ENCODE measurements at regions not wholly inside any gene's neighbourhood (a gene's known extent, or its start where the extent isn't known, plus 50 kb on each side); places are given as distances from the start of the nearest gene placed in this dataset.

DNA sequence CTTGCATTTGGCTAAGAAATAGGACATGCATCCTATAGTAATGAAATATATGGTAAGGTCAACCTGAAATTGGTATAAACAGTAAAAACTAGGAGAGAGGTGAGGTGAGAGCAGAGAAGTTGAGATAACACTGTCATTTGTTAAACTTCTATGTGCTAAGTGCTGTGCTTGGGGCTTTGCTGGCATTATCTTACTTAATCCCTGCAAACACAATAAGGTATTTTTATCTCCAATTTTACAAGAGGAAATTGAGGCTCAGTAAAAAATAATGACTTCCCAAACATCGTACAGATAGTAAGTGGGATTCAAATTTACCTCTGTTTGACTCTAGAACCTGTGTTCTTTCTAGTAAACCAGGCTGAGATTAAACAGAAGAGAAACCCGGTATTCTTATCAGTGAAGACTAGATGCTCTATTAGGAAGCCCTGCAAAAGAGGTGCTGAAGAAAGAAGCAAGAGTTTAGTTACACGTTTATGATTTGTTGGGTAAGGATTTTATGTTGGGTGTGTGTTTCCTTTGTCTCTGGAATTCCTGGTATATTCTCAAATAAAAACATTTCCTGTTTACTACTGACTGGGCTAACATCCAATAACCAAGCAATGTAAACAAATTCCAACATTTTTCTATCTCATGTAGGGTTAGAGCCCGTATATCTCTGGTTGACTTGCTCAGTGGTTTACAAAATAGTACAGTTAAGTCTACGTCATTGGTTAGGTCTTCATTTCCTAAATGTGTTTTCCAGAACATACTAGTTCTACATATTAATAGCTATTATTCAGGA is 137.3 kb upstream of the FNDC3A start:
- peaks cover 7% of the 10 kb centered on the region for H3K36me3 Mint-ChIP-seq
- CTCF ChIA-PET = no interaction called here
- ATAC-seq = no peak

DNA sequence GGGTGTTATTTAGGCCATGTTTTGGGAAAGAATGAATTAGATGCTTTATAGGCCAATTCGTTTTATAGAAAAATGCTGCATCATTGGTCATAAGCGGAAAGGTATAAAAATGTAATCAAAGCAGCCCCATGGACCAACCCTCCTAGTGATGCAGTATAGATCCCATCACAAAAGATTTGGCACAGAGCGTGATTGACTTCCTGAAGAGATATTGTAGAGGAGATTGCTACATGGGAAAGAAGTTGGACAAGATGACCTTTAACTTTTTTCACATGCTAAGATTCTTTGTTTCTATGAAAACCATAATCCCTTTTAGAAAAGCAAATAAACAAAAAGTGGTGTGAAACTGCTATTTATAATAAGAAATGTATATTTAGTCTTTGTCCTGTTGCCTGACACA is 136.5 kb upstream of the FNDC3A start:
- CTCF ChIA-PET = no interaction called here
- ATAC-seq (no peak), DNase-seq (no peak)
- no peaks in the 10 kb centered on the region for H3K4me1 Mint-ChIP-seq
- no peaks in the 10 kb centered on the region for H3K9me3 Mint-ChIP-seq (ENCODE audit: low read depth)
- peaks cover 3% of the 10 kb centered on the region for H3K36me3 Mint-ChIP-seq
- H3K4me3 Mint-ChIP-seq = no peak overlapping the region
- peaks cover 12% of the 10 kb centered on the region for H3K27me3 Mint-ChIP-seq
- no peak overlapping the region for H3K27ac Mint-ChIP-seq

More for the DNA sequence above, 137.3 kb upstream of the FNDC3A start:
- Mint-ChIP-seq H3K4me1 (no peaks in the 10 kb centered on the region), H3K4me3 (no peak overlapping the region), H3K9me3 (ENCODE audit: low read depth) (peaks cover 2% of the 10 kb centered on the region), H3K27ac (no peak overlapping the region), H3K27me3 (peaks cover 12% of the 10 kb centered on the region)
- DNase-seq = no peak

GRCh38 chr13:48840366-48840765 is 135.3 kb upstream of the FNDC3A start:
- H3K4me3 Mint-ChIP-seq = no peak overlapping the region

DNA sequence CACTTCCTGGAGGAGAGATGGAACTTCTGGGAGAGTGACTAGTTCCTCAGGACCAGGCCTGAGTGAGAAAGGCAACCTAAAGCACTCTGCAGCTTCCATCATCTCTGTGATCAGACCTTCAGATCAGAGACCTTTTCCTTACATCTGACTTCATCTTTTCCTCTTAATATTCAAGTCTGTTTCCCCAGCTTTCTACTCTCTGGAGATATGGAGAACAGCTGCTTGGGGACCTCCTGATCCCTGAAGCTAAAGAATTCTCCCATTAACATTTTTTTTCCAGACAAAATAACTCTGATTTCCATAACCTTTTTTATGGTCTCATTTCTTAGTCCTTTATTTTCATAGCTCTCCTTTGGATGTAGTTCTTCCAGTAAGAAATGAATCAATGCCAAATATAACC is 133.4 kb upstream of the FNDC3A start:
- no peak overlapping the region for H3K27ac Mint-ChIP-seq

More at GRCh38 chr13:48840366-48840765, 135.3 kb upstream of the FNDC3A start:
- CTCF ChIA-PET = no interaction called here
- no peaks in the 10 kb centered on the region for H3K4me1 Mint-ChIP-seq
- H3K27me3 Mint-ChIP-seq = peaks cover 12% of the 10 kb centered on the region
- H3K27ac Mint-ChIP-seq = no peak overlapping the region
- H3K9me3 Mint-ChIP-seq (ENCODE audit: low read depth) = no peaks in the 10 kb centered on the region
- DNase-seq = no peak
- no peak for ATAC-seq
- H3K36me3 Mint-ChIP-seq = peaks cover 3% of the 10 kb centered on the region

DNA sequence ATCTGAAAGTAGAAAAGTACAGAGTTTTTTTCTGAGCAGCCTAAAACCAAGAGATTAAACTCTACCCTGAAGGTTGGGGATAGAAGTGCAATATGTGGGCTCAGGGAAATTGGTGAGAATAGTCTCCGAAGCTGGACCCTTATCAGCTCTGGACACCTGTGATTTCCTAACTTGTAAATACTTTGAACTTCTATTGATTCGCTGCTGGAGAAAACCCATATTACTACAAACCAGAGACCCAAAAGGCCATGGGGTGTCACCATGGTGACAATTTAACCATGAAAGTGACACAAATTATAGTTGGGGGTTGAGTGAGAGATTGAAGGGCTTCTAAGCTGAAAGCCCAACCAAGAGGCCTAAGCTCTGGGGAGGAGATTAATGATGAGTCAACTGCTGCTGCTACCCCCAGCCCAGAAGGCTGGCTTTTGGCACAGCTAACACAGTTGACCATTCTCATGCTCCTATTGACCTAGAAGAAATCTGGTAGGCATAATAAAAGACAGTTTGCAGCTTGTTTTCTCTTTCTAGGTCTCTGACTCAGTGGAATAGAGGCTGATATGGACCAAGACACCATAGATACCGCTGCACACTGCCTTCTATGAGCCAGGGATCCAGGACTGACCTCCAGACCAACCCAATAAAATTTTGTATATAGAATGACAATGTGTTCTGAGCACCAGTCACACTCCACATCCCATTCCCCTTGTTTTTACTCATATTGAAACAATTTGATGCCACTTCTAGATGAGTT is 131.9 kb upstream of the FNDC3A start:
- Mint-ChIP-seq H3K4me3 (no peak overlapping the region), H3K9me3 (ENCODE audit: low read depth) (no peaks in the 10 kb centered on the region), H3K4me1 (no peaks in the 10 kb centered on the region), H3K36me3 (no peaks in the 10 kb centered on the region), H3K27ac (no peak overlapping the region), H3K27me3 (peaks cover 12% of the 10 kb centered on the region)
- DNase-seq (no peak), ATAC-seq (no peak)
- CTCF ChIA-PET = no interaction called here

More for the DNA sequence above, 133.4 kb upstream of the FNDC3A start:
- DNase-seq = no peak
- H3K4me3 Mint-ChIP-seq = no peak overlapping the region
- peaks cover 12% of the 10 kb centered on the region for H3K27me3 Mint-ChIP-seq
- no peaks in the 10 kb centered on the region for H3K9me3 Mint-ChIP-seq (ENCODE audit: low read depth)
- CTCF ChIA-PET = no interaction called here
- H3K4me1 Mint-ChIP-seq = no peaks in the 10 kb centered on the region
- ATAC-seq = no peak
- H3K36me3 Mint-ChIP-seq = no peaks in the 10 kb centered on the region

- no peak for DNase-seq
- Mint-ChIP-seq H3K27ac (no peak overlapping the region), H3K27me3 (peaks cover 12% of the 10 kb centered on the region), H3K36me3 (no peaks in the 10 kb centered on the region), H3K9me3 (ENCODE audit: low read depth) (peaks cover 5% of the 10 kb centered on the region), H3K4me3 (no peak overlapping the region), H3K4me1 (no peaks in the 10 kb centered on the region)
- CTCF ChIA-PET = no interaction called here
- no peak for ATAC-seq
These were observed 131.0 kb upstream of the FNDC3A start for GRCh38 chr13:48844676-48845075.

- Mint-ChIP-seq H3K4me1 (peaks cover 29% of the 10 kb centered on the region), H3K9me3 (ENCODE audit: low read depth) (peaks cover 5% of the 10 kb centered on the region), H3K36me3 (no peaks in the 10 kb centered on the region), H3K4me3 (no peak overlapping the region), H3K27me3 (no peaks in the 10 kb centered on the region), H3K27ac (no peak overlapping the region)
- CTCF ChIA-PET = no interaction called here
- ATAC-seq (no peak), DNase-seq (no peak)
These were observed 126.2 kb upstream of the FNDC3A start for GRCh38 chr13:48849515-48849914.

- peaks cover 29% of the 10 kb centered on the region for H3K4me1 Mint-ChIP-seq
- DNase-seq (no peak), ATAC-seq (no peak)
- peaks cover 7% of the 10 kb centered on the region for H3K9me3 Mint-ChIP-seq (ENCODE audit: low read depth)
- no peak overlapping the region for H3K4me3 Mint-ChIP-seq
- H3K27me3 Mint-ChIP-seq = no peaks in the 10 kb centered on the region
- CTCF ChIA-PET = no interaction called here
- H3K27ac Mint-ChIP-seq = no peak overlapping the region
- H3K36me3 Mint-ChIP-seq = no peaks in the 10 kb centered on the region
These were observed 124.0 kb upstream of the FNDC3A start for GRCh38 chr13:48851707-48852106.

DNA sequence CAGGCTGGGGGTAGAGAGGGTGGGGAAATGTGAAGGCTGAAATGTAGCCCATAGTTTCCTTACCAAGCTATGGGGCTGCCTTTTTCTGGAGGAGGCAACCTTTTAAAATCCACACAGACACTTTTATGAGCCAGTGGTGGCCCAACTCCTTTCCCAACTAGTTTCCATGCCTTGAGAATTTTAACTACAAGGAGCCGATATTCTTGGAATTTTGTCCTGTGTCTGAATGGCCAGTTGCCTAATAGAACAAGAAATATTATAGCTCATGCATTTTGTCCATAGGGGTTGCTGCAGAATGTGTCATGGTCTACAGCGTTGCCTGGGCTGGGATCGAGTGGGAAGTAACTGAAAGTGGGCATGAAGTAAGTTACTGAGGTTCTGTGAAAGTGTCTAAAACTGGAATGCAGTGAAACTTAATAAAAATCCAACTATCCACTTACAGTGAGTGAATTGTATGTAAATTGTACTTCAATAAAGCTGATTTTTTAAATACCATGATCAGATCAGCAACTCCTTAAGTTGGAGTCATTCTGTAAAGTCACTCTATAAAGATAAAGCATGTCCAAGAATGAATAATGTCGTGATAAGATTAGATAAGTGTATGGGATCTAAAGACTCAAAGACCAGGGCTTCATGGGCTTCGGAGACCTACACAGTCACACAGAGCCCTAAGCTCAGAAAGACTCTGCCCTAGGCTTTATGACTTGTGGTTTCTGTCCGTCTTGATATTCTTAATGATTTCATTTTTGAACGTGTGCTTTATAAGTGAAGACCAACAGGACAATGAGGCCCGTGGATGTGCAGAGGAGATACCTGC is 122.6 kb upstream of the FNDC3A start:
- H3K4me1 Mint-ChIP-seq = peaks cover 33% of the 10 kb centered on the region
- no peaks in the 10 kb centered on the region for H3K27me3 Mint-ChIP-seq
- no peak overlapping the region for H3K4me3 Mint-ChIP-seq
- DNase-seq (no peak), ATAC-seq (no peak)
- peaks cover 7% of the 10 kb centered on the region for H3K9me3 Mint-ChIP-seq (ENCODE audit: low read depth)
- H3K36me3 Mint-ChIP-seq = no peaks in the 10 kb centered on the region
- H3K27ac Mint-ChIP-seq = peak overlapping the region; percentile 54
- CTCF ChIA-PET = interaction anchor here (1.4 to 1.5 kb wide), 2 partner anchors 15 to 20 kb away, joined by 3 read pairs; no protein-coding TSS in a partner anchor

GRCh38 chr13:48853728-48854102 is 122.0 kb upstream of the FNDC3A start:
- CTCF ChIA-PET = interaction anchor here (0.9 to 1.5 kb wide), 3 partner anchors 14 to 85 kb away, joined by 3 read pairs; no protein-coding TSS in a partner anchor
- H3K4me3 Mint-ChIP-seq = peak overlapping the region; percentile 3
- ATAC-seq = peak; percentile 45
- DNase-seq = peak; percentile 42
- H3K4me1 Mint-ChIP-seq = peaks cover 39% of the 10 kb centered on the region
- H3K36me3 Mint-ChIP-seq = no peaks in the 10 kb centered on the region
- H3K27ac Mint-ChIP-seq = peak overlapping the region; percentile 54
- H3K9me3 Mint-ChIP-seq (ENCODE audit: low read depth) = peaks cover 7% of the 10 kb centered on the region
- no peaks in the 10 kb centered on the region for H3K27me3 Mint-ChIP-seq

GRCh38 chr13:48857576-48857975 is 118.1 kb upstream of the FNDC3A start:
- peaks cover 4% of the 10 kb centered on the region for H3K36me3 Mint-ChIP-seq
- DNase-seq = no peak
- peaks cover 28% of the 10 kb centered on the region for H3K4me1 Mint-ChIP-seq
- no peaks in the 10 kb centered on the region for H3K27me3 Mint-ChIP-seq
- peaks cover 2% of the 10 kb centered on the region for H3K9me3 Mint-ChIP-seq (ENCODE audit: low read depth)
- ATAC-seq = no peak
- no peak overlapping the region for H3K4me3 Mint-ChIP-seq
- no peak overlapping the region for H3K27ac Mint-ChIP-seq
- CTCF ChIA-PET = no interaction called here

DNA sequence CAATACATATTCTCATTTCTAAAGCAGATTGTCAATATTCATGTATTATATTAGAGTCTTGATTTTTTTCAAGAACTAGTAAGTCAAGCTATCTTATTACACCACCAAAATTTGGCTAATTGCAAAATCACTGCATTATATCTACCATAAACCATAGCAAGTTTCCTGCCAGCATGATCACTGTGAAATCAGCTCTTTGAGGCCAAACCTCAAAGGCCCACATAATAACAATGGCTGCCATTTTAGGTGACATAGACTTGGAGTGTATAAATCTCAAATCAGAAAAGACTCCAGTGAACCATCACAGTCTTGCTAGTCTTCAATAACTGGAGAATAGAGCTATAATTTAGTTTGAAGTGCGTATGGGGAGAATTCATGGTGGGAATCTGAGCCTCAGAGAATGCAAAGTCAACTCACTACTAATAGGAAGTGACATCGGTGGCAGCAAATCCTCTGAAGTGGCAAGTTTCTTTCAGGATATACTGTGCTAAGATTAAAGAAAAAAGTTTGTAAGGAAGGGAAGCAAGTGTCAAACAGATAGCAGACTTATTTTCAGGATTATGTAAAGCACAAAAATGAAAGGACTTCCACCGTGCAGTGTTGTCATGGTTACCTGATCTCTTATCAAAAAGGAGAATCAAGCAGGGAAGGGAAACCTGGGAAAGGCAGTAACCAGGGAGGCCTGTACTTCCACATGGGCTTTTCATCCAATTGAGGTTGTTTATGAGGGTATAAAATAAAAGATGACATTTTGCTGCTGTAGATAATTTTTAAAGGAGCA is 117.4 kb upstream of the FNDC3A start:
- peaks cover 2% of the 10 kb centered on the region for H3K9me3 Mint-ChIP-seq (ENCODE audit: low read depth)
- H3K27ac Mint-ChIP-seq = peak overlapping the region; percentile 9
- CTCF ChIA-PET = no interaction called here
- no peak for ATAC-seq
- H3K36me3 Mint-ChIP-seq = peaks cover 4% of the 10 kb centered on the region
- no peak overlapping the region for H3K4me3 Mint-ChIP-seq
- no peaks in the 10 kb centered on the region for H3K27me3 Mint-ChIP-seq
- peaks cover 22% of the 10 kb centered on the region for H3K4me1 Mint-ChIP-seq
- no peak for DNase-seq

Data from activated CD8-positive, alpha-beta memory T cell treated with anti-CD3 and anti-CD28 coated beads, Interleukin-2, amount 10 ng/mL, durations not matched to agents 7 days and 5 days (primary cell).